Right lobe of liver (tissue), 6 donors: ENCODE measurements at regions not wholly inside any gene's neighbourhood (a gene's known extent, or its start where the extent isn't known, plus 50 kb on each side); places are given as distances from the start of the nearest gene placed in this dataset.

ENCODE experiments used
- ATAC-seq, 4 donors: fragments of 200-7000 bp; cut with Tn5 transposase; one replicate each; pipeline ENCODE4 v1.9.1; 2020; ENCODE audit warnings: mild to moderate bottlenecking in 4 of 4, moderate library complexity in 4 of 4
- DNase-seq, 3 donors: peaks; one replicate each; pipeline ENCODE4 v3.0.0-alpha.2; 2020
- H3K27ac ChIP-seq, 3 donors: fragments of 200-600 bp; one replicate each; pipeline ENCODE4 v1.8.0; 2022
- H3K27me3 ChIP-seq, 2 donors: fragments of 200-600 bp; one replicate each; pipeline ENCODE4 v1.8.0; 2022
- H3K36me3 ChIP-seq, 4 donors: fragments of 200-600 bp; sonication (generic) in 1 of 4; one replicate each; pipeline versions ENCODE4 v1.5.1 to v1.8.0; 2017 to 2022; ENCODE audit warnings: control low read depth in 1 of 4
- H3K4me1 ChIP-seq, 4 donors: fragments of 200-600 bp; sonication (generic) in 1 of 4; one replicate each; pipeline versions ENCODE4 v1.5.1 to v1.8.0; 2017 to 2022; ENCODE audit warnings: control low read depth in 1 of 4
- H3K4me3 ChIP-seq, 3 donors: fragments of 200-600 bp; one replicate each; pipeline ENCODE4 v1.8.0; 2022
- H3K9me3 ChIP-seq, 4 donors: fragments of 200-600 bp; sonication (generic) in 1 of 4; one replicate each; pipeline versions ENCODE4 v1.5.1 to v1.8.0; 2017 to 2022; ENCODE audit warnings: control low read depth in 1 of 4
- POLR2A ChIP-seq: fragments of 450-650 bp; IDR thresholded peaks from one replicate; pipeline ENCODE4 v1.6.1; 2017; ENCODE audit warnings: antibody characterized with exemption, mild to moderate bottlenecking
- WGBS: methylation state at CpG from one replicate; pipeline ENCODE4 v1.1.6; 2018; ENCODE audit warnings: low coverage, low lambda C conversion rate; ENCODE audit not compliant: insufficient coverage; ENCODE audit errors: missing lambda C conversion rate; 5-methylcytosine and 5-hydroxymethylcytosine counted together
- intact Hi-C, 2 donors: fragments of 100-400 bp; cut with DNase I; formaldehyde crosslinking; loops; one replicate each; pipeline versions ENCODE4 v1.11.2 to v1.14.1; 2022
- TF ChIP-seq, protein P1 (sequence below), 4 donors: fragments of 200-600 bp in 3 of 4; fragments of 450-650 bp in 1 of 4; IDR thresholded peaks; one replicate each; pipeline versions ENCODE4 v1.5.1 to v1.8.0; 2016 to 2022; ENCODE audit warnings: antibody characterized with exemption in 4 of 4, mild to moderate bottlenecking in 2 of 4
- donor health status: DM: no; HTN: yes; CAD: no.
- donor health status: DM: no; HTN: no; CAD: no.
- donor health status: DM: no; HTN: no; CAD: no.
- donor health status: DM: no; HTN: yes; CAD: no.
- donor health status: DM: no; HTN: yes; CAD: no.

GRCh38 chrX:39960219-39960618, 137.5 kb downstream of the BCOR start:
- ATAC-seq: peak; percentile 72 to 86 (median 78)
- Histone ChIP-seq H3K4me3 (no peak overlapping the region), H3K27me3 (no peaks in the 10 kb centered on the region), H3K27ac (no peak overlapping the region), H3K4me1 (no peaks in the 10 kb centered on the region), H3K36me3 (no peaks in the 10 kb centered on the region), H3K9me3 (no peaks in the 10 kb centered on the region)
- intact Hi-C loops: no loop called here
- peak; percentile 42 to 65 (median 62) for DNase-seq
- WGBS: 0% methylated on average over 1 of the region's 4 CpGs
- TF ChIP-seq POLR2A: no peak
- TF ChIP-seq, protein P1, sequence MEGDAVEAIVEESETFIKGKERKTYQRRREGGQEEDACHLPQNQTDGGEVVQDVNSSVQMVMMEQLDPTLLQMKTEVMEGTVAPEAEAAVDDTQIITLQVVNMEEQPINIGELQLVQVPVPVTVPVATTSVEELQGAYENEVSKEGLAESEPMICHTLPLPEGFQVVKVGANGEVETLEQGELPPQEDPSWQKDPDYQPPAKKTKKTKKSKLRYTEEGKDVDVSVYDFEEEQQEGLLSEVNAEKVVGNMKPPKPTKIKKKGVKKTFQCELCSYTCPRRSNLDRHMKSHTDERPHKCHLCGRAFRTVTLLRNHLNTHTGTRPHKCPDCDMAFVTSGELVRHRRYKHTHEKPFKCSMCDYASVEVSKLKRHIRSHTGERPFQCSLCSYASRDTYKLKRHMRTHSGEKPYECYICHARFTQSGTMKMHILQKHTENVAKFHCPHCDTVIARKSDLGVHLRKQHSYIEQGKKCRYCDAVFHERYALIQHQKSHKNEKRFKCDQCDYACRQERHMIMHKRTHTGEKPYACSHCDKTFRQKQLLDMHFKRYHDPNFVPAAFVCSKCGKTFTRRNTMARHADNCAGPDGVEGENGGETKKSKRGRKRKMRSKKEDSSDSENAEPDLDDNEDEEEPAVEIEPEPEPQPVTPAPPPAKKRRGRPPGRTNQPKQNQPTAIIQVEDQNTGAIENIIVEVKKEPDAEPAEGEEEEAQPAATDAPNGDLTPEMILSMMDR (IDR thresholded peaks at IDR 0.05): no peak

DNA sequence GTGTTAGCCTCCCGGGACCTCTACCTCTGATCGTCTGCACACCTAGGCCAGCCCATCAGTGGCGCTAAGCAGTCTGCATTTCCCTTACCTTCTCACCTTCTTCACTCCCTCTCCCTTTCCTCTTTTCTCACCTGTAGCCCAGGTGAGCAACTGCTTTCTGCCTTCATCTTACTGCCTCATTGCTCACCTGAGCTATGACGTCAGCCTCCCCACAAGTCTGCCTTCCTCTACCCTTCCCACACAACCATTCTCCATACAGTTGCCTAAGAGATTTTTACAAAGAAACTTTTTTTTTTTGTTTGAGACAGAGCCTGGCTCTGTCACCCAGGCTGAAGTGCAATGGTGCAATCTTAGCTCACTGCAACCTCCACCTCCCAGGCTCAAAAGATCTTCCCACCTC, 136.3 kb downstream of the BCOR start:
- no peak for ATAC-seq
- Histone ChIP-seq H3K27me3 (no peaks in the 10 kb centered on the region), H3K9me3 (no peaks in the 10 kb centered on the region), H3K4me3 (no peak overlapping the region), H3K4me1 (no peaks in the 10 kb centered on the region), H3K27ac (no peak overlapping the region), H3K36me3 (no peaks in the 10 kb centered on the region)
- TF ChIP-seq, protein P1 (IDR thresholded peaks at IDR 0.05): no peak
- TF ChIP-seq POLR2A: no peak
- WGBS: 73% methylated on average over 4 of the region's 4 CpGs
- intact Hi-C loops: no loop called here
- no peak for DNase-seq

GRCh38 chrX:39965051-39965573, 132.6 kb downstream of the BCOR start:
- no peak overlapping the region for H3K4me3 ChIP-seq
- no peaks in the 10 kb centered on the region for H3K4me1 ChIP-seq
- no peaks in the 10 kb centered on the region for H3K27me3 ChIP-seq
- H3K36me3 ChIP-seq: no peaks in the 10 kb centered on the region
- 38% methylated on average over 1 of the region's 1 CpG for WGBS
- DNase-seq (no peak), ATAC-seq (no peak)
- H3K27ac ChIP-seq: no peak overlapping the region
- intact Hi-C loops: no loop called here
- TF ChIP-seq, protein P1 (IDR thresholded peaks at IDR 0.05): no peak
- TF ChIP-seq POLR2A: no peak
- no peaks in the 10 kb centered on the region for H3K9me3 ChIP-seq

DNA sequence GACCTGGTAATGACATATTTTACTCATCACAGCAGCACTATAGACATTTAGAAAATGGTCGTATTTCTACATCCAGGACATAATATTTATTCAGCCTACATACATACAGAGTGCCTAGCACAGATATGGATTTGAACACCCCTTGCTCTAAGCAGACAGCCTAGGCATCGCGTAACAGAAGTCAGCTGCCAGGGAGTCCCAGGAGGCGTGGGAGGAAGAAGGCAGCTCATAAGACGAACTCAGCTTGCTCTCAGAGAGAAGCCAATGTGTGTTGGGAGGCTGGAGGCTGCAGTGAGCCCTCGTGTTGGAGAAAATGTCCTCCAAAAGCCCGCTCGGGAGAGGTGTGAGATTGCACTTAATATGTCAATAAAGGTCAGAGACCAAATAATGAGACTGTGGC, 131.6 kb downstream of the BCOR start:
- intact Hi-C loops: no loop called here
- 53% methylated on average over 7 of the region's 8 CpGs for WGBS

More for the DNA sequence above, 131.6 kb downstream of the BCOR start:
- ATAC-seq (no peak), DNase-seq (no peak)
- no peak overlapping the region for H3K4me3 ChIP-seq
- TF ChIP-seq, protein P1 (IDR thresholded peaks at IDR 0.05): no peak
- TF ChIP-seq POLR2A: no peak
- H3K27me3 ChIP-seq: no peaks in the 10 kb centered on the region
- no peaks in the 10 kb centered on the region for H3K36me3 ChIP-seq
- no peaks in the 10 kb centered on the region for H3K9me3 ChIP-seq
- no peaks in the 10 kb centered on the region for H3K4me1 ChIP-seq
- H3K27ac ChIP-seq: no peak overlapping the region
